GM19023 (cell line): ENCODE measurements at regions not wholly inside any gene's neighbourhood (a gene's known extent, or its start where the extent isn't known, plus 50 kb on each side); places are given as distances from the start of the nearest gene placed in this dataset.
"Not testable (repeated sequence)": the region's sequence is repeated elsewhere in the genome, so short reads cannot be mapped to it uniquely, and the experiment has no call there.

Source experiments
- ATAC-seq: cut with Tn5 transposase; IDR thresholded peaks from one replicate; pipeline ENCODE4 v1.9.1; 2021; ENCODE audit warnings: mild to moderate bottlenecking, moderate library complexity; ENCODE audit not compliant: unreplicated experiment

DNA sequence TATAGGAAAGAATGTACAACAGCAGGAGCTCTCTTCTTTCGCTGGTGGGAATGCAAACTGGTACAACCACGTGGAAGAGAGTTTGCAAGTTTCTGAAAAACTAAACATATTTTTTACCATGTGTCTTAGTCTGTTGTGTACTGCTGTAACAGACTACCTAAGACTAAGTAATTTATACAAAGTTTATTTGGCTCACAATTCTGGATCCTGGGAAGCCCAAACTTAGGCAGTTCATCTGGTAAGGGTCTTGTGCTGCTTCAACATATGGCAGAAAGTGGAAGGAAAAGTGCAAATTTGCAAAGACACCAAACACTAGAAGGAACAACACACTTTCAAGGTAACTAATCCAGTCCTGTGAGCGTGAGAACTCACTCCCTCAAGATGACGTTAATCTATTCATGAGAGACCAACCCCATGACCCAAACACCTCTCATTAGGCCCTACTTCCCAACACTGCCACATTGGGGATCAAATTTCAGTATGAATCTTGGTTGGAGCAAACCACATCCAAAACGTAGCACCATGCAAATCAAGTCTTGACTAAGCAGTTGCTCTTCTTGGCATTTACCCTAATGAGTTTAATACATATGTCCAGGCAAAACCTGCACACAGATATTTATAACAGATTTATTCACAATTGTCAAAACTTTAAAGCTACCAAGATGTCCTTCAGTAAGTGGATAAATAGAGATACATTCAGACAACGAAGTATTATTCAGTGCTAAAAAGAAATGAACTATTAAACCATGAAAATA lies 481.9 kb upstream of the FOXG1 start:
- no peak for ATAC-seq

DNA sequence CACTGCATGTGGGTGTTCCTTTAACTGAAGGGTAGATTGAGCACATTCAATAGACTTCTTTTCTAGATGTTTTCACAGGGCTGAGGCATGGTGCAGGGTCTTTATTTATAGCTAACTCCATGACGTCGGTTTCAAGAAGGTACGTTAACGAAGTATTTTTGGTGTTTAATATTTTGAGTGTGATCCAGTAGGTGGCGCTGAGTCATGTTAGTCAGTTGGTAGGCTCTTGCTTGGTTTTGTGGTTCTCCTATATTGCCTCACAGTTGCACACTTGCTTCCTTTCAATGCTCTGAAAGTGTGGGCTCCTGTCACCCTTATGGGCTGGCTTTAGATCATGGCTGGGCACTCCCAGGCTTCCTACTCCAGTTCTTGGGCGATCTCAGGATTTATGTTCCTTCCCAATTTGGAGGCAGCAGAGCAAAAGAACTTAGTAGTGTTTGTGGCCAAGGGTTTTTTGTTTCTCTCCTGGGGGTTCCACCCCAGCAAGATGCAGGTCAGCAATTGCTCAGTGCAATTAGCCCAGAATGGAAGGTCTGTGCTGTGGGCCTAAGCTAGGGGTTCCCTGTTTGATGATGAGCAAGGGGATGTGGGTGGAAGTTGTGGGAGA lies 471.6 kb upstream of the FOXG1 start:
- ATAC-seq: no peak

DNA sequence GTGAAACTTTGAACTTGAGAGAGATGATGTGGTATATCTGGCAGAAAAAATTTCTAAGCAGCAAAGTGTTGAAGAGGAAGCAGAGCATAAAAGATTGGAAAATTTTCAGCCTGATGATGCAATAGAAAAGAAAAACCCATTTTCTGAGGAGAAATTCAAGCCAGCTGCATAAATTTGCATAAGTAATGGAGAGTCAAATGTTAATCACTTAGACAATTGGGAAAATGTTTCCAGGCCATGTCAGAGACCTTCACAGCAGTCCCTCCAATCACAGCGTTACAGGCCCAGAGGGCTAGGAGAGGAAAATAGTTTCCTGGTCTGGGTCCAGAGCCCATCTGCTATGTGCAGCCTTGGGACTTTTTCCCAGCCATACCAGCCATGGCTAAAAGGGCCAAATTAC lies 469.0 kb upstream of the FOXG1 start:
- ATAC-seq: no peak

DNA sequence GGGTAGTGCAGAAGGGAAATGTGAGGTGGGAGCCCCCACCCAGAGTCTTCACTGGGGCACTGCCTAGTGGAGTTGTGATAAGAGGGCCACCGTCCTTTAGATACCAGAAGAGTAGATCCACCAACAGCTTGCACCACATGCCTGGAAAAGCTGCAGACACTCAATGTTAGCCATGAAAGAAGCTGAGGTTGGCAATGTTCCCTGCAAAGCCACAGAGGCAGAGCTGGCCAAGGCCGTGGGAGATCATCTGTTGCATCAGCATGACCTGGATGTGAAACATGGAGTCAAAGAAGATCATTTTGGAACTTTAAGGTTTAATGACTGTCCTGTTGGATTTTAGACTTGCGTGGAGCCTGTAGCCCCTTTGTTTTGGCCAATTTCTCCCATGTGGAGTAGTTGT lies 468.4 kb upstream of the FOXG1 start:
- ATAC-seq: no peak

DNA sequence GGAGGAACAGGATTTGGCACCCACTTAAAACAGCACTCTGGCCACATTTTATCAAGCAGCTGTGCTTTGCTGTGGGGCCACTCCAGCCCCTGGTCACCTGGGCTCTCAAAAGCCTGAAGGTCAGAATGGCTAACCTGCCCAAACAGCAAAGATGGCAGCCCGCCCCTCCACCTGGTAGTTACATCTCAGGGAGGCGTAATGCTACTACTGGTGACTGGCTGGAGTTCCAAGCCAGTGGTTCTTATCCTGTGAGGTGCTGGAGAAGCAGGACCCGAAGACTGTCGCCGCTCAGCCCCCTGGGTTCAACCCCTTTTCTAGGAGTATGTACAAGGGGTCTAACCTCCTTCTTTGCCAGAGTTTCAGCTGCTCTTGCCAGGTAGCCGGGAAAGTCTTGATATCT lies 467.4 kb upstream of the FOXG1 start:
- no peak for ATAC-seq

DNA sequence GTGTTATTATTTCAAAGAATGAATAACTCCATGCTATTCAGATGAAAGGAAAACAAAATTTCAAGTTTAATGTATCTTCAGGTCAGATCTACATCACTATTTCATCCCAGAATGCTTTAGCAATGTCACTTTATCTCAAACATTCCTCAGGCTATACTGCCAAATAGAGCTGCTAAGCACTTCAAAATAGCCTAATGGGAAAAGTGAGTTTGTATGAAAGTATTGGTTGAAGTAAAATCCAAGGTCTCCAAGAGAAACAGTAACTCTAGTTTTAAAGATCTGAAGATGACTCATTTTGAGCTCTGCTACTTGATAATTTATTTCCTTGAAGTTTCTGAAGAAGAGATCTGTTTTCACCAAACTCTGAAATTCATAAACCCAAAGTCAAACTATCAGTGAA lies 466.2 kb upstream of the FOXG1 start:
- no peak for ATAC-seq

DNA sequence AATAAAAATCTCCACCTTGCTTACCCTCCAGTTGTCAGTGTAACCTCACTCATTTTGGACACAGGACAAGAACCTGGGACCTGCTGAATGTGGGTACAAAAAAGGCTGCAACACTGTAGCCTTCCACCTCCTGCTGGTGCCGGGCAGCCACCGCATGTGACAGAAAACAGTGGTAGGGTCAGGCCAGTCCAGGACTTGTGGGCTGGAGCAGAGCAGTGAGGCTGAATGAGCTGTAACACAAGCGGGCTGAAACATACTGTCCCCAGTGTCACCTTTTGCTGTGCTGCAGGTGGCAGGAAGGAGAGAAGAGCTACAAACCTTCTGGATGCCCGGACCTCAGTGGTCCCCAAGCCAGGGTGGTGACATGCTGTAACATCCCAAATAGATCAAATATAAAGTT lies 465.4 kb upstream of the FOXG1 start:
- no peak for ATAC-seq

DNA sequence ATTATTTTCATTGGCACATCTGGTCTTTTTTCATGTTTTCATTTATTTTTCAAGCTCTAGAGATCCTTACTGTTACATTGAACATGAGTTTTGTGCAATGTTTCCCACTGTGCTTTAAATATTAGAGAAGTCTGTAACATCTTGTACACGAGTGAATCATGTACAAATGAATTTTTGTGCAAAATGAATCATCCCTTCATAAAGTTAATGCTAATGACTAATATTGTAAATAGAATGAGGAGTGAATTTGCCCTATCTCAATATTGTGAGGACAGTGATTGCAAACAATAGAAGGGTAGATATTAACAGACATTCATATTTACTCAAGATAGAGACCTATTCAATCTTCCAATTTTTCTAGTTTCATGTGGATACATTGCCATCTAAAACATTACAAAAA lies 463.3 kb upstream of the FOXG1 start:
- no peak for ATAC-seq

DNA sequence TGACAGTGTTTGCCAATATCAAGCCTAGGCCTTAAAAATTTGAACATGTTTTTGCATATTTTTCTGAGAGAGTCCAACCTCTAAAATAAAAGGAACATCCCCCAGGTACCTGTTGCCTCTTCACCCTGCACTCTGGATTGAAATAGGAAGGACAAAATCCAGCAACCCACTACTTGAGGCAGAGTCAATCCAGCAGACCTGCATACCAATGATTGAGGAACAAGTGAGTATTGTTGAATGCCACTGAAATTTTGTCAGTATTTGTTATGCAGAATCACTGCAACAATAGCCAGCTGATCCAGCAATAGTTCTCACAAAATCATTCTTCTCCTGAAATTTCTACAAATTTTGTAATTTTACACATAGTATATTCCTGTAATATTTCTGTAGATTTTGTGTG lies 460.6 kb upstream of the FOXG1 start:
- ATAC-seq: no peak

DNA sequence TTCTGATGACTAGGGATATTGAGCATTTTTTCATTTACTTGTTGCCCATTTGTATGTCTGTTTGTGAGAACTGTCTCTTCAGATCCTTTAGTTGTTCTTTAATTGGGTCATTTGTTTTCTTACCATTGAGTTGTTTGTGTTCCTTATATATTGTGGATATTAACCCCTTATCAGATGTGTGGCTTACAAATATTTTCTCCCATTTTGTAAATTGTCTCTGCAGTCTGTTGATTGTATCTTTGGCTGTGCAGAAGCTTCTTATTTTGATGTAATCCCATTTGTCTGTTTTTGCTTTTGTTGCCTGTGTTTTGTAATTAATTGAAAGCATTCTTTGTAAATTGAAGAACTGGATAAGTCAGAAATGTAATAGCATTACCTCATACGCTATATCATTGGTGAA lies 459.1 kb upstream of the FOXG1 start:
- ATAC-seq: no peak

DNA sequence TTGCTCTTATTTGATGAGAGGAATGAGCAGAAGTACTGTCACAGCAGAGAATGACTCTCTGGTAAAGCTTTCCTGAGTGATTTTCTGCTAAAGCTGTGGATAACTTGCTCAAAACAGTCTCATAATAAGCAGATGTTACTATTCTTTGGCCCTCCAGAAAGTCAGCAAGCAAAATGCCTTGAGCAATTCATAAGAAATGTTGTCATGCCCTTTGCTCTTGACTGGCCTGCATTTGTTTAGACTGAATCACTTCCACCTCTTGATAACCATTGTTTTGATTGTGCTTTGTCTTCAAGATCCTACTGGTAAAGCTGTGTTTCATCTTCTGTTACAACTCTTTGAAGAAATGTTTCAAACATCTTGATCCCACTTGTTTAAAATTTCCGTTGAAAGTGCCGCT lies 457.9 kb upstream of the FOXG1 start:
- no peak for ATAC-seq

DNA sequence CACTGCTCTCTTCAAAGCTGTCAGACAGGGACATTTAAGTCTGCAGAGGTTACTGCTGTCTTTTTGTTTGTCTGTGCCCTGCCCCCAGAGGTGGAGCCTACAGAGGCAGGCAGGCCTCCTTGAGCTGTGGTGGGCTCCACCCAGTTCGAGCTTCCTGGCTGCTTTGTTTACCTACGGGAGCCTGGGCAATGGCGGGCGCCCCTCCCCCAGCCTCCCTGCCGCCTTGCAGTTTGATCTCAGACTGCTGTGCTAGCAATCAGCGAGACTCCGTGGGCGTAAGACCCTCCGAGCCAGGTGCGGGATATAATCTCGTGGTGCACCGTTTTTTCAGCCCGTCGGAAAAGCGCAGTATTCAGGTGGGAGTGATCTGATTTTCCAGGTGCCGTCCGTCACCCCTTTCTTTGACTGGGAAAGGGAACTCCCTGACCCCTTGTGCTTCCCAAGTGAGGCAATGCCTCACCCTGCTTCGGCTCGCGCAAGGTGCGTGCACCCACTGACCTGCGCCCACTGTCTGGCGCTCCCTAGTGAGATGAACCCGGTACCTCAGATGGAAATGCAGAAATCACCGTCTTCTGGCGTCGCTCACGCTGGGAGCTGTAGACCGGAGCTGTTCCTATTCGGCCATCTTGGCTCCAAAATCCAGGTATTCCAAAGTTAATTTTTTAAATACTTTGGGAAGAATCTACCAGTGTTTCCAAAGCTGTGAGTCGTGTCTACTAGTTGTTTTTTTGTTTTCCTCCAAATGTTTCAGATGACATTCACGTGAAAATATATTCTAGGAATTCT lies 448.5 kb upstream of the FOXG1 start:
- ATAC-seq: not testable (repeated sequence)

DNA sequence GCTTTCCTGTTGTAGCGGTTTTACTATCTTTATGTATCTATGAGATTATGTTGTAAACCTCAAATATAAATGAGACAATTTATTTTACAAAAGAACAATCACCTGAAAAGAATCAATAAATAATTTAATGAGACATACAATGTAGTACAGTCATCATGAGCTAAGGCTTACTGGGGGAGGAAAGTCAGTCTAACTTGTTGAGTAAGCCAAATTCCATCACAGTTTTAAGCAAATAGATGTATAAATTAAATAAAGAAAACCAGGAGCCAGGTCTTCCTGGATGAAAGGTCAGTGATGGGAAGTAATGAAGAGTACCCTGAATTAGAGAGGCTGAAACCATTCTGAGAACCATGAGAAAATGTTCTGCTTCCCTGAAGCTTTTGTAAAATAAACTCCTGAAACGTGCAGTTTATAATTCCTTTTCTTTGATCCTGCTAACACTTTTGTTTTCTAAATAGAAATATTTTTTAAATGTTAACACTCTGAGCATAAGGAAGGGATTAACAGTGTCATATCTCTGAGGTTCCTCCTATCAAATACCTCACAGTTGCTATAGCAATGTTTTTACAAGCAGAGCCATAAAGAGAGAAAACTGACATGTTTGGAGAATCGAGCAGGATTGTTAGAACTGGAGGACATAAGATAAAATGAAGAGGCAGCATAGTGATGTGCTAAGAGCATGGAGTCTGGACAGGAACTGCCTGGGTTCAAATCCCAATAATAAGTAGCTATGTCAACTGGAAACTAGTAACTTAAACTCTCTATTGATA lies 444.9 kb upstream of the FOXG1 start:
- no peak for ATAC-seq

DNA sequence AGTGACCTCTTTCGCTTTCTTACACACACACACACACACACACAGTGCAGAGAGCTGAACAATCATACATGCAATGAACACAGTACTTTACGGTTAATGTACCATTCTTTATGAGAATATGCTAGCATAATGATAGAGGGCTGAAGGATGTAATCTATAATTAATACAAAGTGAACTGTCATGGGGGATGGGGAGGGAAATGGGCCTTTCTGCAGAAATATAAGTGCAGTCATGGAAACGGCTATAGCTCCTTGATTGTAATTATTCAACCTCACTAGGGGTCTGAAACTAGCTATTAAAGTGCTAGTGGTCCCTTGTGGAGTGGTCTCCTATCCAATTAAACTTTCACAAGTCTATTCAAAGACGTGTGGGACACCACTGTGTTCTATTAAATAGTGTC lies 443.2 kb upstream of the FOXG1 start:
- no peak for ATAC-seq

DNA sequence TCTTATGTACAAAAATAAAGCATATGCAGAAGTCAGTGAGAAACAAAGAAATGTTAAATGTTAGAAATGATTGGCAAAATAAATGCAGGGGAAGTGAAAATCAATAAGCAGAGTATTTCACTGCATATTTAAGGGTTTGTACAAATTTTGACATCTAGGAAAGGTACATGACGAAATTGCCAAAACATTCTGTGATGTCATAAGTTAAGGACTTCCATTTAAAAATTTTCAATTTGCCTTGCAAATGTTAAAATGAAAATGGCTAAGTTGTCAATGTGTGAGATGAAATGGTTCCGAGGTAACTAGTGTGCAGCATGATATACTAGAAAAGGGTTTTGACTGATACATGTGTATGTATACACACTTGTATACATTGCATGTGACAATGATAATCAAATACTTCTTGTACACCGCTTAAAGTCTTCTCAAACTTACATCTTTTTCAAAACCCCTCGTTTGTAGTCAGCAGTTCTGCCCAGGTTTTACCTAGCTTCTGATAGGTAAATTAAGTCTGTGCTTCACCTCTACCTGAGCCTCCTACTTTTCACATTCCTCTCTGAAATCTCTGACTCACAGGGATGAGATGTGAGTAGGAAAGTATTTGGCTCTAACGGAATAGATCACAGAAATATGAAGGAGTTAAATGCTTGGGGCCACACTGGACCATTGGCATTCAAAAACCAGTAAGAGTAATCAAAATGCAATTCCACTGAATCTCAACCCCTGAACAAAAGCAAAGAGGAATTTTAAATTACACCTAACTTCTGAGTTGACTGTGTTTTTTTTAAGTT lies 442.4 kb upstream of the FOXG1 start:
- no peak for ATAC-seq

DNA sequence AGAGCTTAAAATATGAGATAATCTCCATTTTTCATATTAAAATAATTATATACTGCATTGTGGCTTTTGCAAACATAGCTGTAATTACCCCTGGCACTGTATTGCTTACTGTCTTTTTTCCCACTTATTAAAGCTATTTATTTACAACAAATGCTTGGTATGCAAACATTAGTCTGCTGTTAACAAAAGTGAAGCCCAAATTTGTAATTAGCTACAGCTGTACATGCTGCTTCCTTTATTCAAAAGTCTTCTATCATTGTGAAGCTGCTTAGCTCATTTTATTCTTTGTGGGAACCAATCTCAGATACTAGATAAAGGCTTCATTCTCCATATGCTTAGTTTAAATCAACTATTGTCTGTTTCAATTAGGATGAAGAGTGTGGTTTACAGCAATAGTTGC lies 425.8 kb upstream of the FOXG1 start:
- ATAC-seq: no peak

DNA sequence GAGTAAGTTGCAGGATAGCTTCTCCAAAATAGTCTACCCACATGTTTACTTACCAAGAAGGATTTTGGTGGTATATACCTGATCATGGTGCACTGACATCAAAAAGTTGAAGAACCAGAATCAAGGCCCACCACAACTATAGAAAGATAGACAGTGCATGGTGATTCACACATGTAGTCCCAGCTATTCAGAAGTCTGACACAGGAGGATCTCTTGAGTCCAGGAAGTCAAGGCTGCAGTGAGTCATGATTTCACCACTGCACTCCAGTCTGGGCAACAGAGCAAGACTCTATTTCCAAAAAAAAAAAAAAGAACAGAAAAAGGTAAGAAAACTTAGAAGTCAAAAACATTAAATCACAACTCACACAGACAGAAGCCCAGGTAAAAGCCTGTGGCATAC lies 422.2 kb upstream of the FOXG1 start:
- no peak for ATAC-seq

DNA sequence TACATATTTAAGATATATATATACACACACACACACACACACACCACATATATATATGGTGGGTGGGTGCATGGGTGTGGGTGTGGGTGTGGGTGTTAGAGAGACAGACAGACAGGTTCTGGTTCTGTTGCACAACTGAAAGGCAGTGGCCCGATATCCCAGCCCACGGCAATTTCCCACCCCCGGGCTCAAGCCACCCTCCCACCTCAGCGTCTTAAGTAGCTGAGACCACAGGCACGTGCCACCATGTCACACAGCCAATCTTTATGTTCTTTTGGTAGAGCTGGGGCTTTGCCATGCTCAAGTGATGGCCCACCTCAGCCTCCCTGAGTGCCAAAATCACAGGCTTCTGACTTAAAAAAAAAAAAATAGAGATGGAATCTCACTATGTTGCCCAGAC lies 417.8 kb upstream of the FOXG1 start:
- no peak for ATAC-seq

DNA sequence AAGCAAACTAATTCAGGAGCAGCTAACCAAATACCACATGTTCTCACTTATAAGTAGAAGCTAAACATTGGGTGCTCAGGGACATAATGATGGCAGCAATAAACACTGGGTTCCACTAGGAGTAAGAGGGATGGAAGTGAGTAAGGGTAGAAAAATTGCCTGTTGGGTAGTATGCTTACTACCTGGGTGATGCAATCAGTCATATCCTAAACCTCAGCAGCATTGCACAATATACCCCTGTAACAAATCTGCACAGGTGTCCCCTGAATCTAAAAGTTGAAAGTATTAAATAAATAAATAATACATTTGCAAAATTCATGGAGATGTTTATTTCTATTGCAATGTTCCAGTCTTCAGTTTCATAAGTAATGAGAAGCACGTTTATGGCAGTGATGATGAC lies 409.8 kb upstream of the FOXG1 start:
- no peak for ATAC-seq

DNA sequence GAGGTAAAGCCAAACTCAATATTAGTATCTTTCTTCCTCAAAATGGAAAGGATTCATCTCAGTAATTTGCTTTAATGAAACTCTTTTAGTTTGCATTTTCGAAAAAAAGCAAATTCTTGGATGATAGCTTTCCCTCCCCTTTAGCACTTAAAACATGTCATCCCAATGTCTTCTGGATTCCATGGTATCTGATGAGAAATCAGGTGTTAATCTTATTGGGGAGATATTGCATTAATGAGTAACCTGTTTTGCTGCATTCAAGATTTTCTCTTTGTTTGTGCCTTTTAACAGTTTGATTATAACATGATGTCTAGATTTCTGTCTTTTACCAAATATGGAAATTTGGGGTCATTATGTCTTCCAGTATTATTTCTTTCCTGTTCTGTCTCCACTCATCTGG lies 405.1 kb upstream of the FOXG1 start:
- no peak for ATAC-seq

DNA sequence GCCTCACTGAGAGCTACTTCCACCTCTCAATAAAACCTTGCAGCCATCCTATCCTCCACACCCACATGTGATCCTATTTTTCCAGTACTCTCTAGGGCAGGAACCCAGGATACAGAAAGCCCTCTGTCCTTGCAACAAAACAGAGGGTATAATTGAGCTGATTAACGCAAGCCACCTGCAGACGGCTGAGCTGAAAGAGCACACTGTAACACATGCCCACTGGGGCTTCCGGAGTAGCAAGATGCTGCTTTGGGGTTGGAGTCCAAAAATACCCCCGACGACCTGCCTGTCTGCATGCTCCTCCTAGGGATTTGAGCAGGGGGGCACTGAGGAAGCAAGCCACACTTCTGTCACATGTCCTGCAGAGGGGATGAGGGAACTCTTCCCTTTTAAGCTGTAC lies 401.1 kb upstream of the FOXG1 start:
- no peak for ATAC-seq
